Endothelial cell of umbilical vein (primary cell): ENCODE measurements at regions not wholly inside any gene's neighbourhood (a gene's known extent, or its start where the extent isn't known, plus 50 kb on each side); places are given as distances from the start of the nearest gene placed in this dataset.

Experiments
- BruUV-seq: library from RNA; stranded (reverse); fragments of 400-500 nt; replicated peaks from 2 replicates; lab custom pipeline; 2021; lab: Mats Ljungman, UMichigan
- CTCF ChIA-PET: fragments of 300-600, 350-600 bp; sonication (Branson Sonifier 250); formaldehyde crosslinking; loops from one replicate; lab custom pipeline; 2021; ENCODE audit warnings: antibody characterized with exemption, inconsistent platforms; lab: Charles Lee
- POLR2A ChIA-PET: fragments of 300-600, 350-600 bp; sonication (Branson Sonifier 250); formaldehyde crosslinking; loops from one replicate; lab custom pipeline; 2021; ENCODE audit warnings: antibody characterized with exemption, inconsistent platforms; lab: Charles Lee
- DNase-seq: peaks from one replicate; pipeline ENCODE4 v3.0.0-alpha.2; 2011; ENCODE audit warnings: low read depth, low spot score
- FAIRE-seq: peaks from 2 replicates; lab custom pipeline; 2011; peaks lifted over from hg19 to GRCh38; lab: Jason Lieb, UNC
- H2AFZ ChIP-seq: 2 replicates; pipeline ENCODE4 v1.6.0; 2012; ENCODE audit warnings: low read depth, low read length, control low read depth, inconsistent platforms
- H3K27ac ChIP-seq: 2 replicates; pipeline ENCODE4 v1.5.1; 2011; ENCODE audit warnings: low read depth, mild to moderate bottlenecking, control low read depth, low read length, moderate library complexity; ENCODE audit not compliant: insufficient read depth
- H3K27me3 ChIP-seq, 2 experiments: 2 replicates each; pipeline versions ENCODE4 v1.6.0 to v1.6.1; 2011; ENCODE audit warnings: low read length in 2 of 2, mixed read lengths in 1 of 2; ENCODE audit not compliant: control insufficient read depth in 2 of 2, insufficient read depth in 2 of 2
- H3K36me3 ChIP-seq, 2 experiments: 2 replicates in 1 of 2; 3 replicates in 1 of 2; pipeline ENCODE4 v1.5.1; 2011; ENCODE audit warnings: low read length in 2 of 2, mild to moderate bottlenecking in 1 of 2, moderate library complexity in 1 of 2; ENCODE audit not compliant: control insufficient read depth in 2 of 2, insufficient read depth in 2 of 2; ENCODE audit errors: extremely low read depth in 1 of 2
- H3K4me1 ChIP-seq: 3 replicates; pipeline ENCODE4 v1.5.1; 2011; ENCODE audit warnings: mild to moderate bottlenecking, low read length; ENCODE audit not compliant: control insufficient read depth, insufficient read depth; ENCODE audit errors: extremely low read depth
- H3K4me2 ChIP-seq: 2 replicates; pipeline ENCODE4 v1.6.1; 2011; ENCODE audit warnings: low read length, control low read depth, mixed read lengths; ENCODE audit not compliant: insufficient read depth
- H3K4me3 ChIP-seq, 3 experiments: fragments of 200-600 bp in 1 of 3; sonication (generic), shearing (Covaris generic) in 1 of 3; replicated peaks in 1 of 3; 2 replicates each; pipeline ENCODE4 v1.5.1; 2011 to 2016; ENCODE audit warnings: control low read depth in 3 of 3, low read length in 3 of 3, mild to moderate bottlenecking in 2 of 3, inconsistent platforms in 1 of 3, low read depth in 1 of 3, moderate library complexity in 1 of 3; ENCODE audit not compliant: insufficient read depth in 1 of 3
- H3K79me2 ChIP-seq: 2 replicates; pipeline ENCODE4 v1.6.0; 2012; ENCODE audit warnings: low read length, inconsistent platforms; ENCODE audit not compliant: control insufficient read depth, insufficient read depth
- H3K9ac ChIP-seq: replicated peaks from 2 replicates; pipeline ENCODE3; 2011; ENCODE audit warnings: low read length, control low read depth; ENCODE audit not compliant: insufficient read depth; ENCODE audit errors: extremely low read depth
- H3K9me1 ChIP-seq: replicated peaks from 3 replicates; pipeline ENCODE4 v1.6.0; 2011; ENCODE audit warnings: mild to moderate bottlenecking, low read length; ENCODE audit not compliant: control insufficient read depth, insufficient read depth; ENCODE audit errors: extremely low read depth
- H3K9me3 ChIP-seq: replicated peaks from 2 replicates; pipeline ENCODE4 v1.5.1; 2012; ENCODE audit warnings: low read length, inconsistent platforms; ENCODE audit not compliant: control insufficient read depth, insufficient read depth
- H4K20me1 ChIP-seq: replicated peaks from 2 replicates; pipeline ENCODE3; 2011; ENCODE audit warnings: mild to moderate bottlenecking, low read length; ENCODE audit not compliant: control insufficient read depth, insufficient read depth; ENCODE audit errors: extremely low read depth
- CTCF ChIP-seq, 2 donors: IDR thresholded peaks; 1 replicate in 1 of 2; 2 replicates in 1 of 2; pipeline ENCODE4 v1.5.1; 2011; ENCODE audit warnings: low read length in 2 of 2, mild to moderate bottlenecking in 2 of 2, moderate library complexity in 2 of 2, control low read depth in 1 of 2, inconsistent platforms in 1 of 2, low read depth in 1 of 2; ENCODE audit not compliant: insufficient read depth in 1 of 2; ENCODE audit errors: extremely low read depth in 1 of 2
- EZH2 ChIP-seq: IDR thresholded peaks from 2 replicates; pipeline ENCODE4 v1.6.1; 2012; ENCODE audit warnings: borderline replicate concordance, low read depth, mild to moderate bottlenecking, moderate library complexity, low read length, inconsistent platforms; ENCODE audit not compliant: severe bottlenecking
- FOS ChIP-seq: IDR thresholded peaks from 2 replicates; pipeline ENCODE4 v1.6.1; 2011; ENCODE audit warnings: mild to moderate bottlenecking, low read length, moderate library complexity, borderline replicate concordance; ENCODE audit not compliant: insufficient read depth
- GATA2 ChIP-seq: IDR thresholded peaks from 2 replicates; pipeline ENCODE4 v1.7.0; 2011; ENCODE audit warnings: low read depth, mild to moderate bottlenecking, moderate library complexity, mixed read lengths, low read length; ENCODE audit not compliant: insufficient read length, insufficient read depth
- JUN ChIP-seq: IDR thresholded peaks from 2 replicates; pipeline ENCODE4 v1.6.1; 2011; ENCODE audit warnings: borderline replicate concordance, low read depth; ENCODE audit not compliant: insufficient read length, insufficient read depth
- MAX ChIP-seq: IDR thresholded peaks from 2 replicates; pipeline ENCODE4 v1.6.1; 2011; ENCODE audit not compliant: insufficient read depth, insufficient read length
- MYC ChIP-seq: IDR thresholded peaks from one replicate; pipeline ENCODE4 v1.6.1; 2011; ENCODE audit warnings: mild to moderate bottlenecking, low read depth, low read length
- POLR2AphosphoS5 ChIP-seq: IDR thresholded peaks from 2 replicates; pipeline ENCODE4 v1.6.1; 2012; ENCODE audit warnings: low read depth, mild to moderate bottlenecking, control low read depth, low read length, moderate library complexity; ENCODE audit not compliant: insufficient read depth
- dilution Hi-C: fragments of 300-500 bp; cut with MboI; formaldehyde crosslinking; loops from one replicate; pipeline ENCODE4 v1.15.0; 2019; ENCODE audit warnings: low sequenced_read_pairs; ENCODE audit not compliant: extremely low pct_ligation_motif_present
- intact Hi-C: fragments of 100-400 bp; cut with micrococcal nuclease; formaldehyde crosslinking; loops from one replicate; pipeline ENCODE4 v1.10.0; 2022

GRCh38 chr10:104512800-104513199, 128.3 kb upstream of the SORCS3 start:
- Histone ChIP-seq H3K9me1 (no peaks in the 10 kb centered on the region), H2AFZ (no peak overlapping the region), H3K36me3 (no peaks in the 10 kb centered on the region), H3K4me3 (no peak overlapping the region), H3K27ac (no peak overlapping the region), H3K4me1 (no peaks in the 10 kb centered on the region), H3K27me3 (no peaks in the 10 kb centered on the region), H3K4me2 (no peak overlapping the region), H3K9ac (no peak overlapping the region), H4K20me1 (no peaks in the 10 kb centered on the region), H3K9me3 (no peaks in the 10 kb centered on the region), H3K79me2 (no peaks in the 10 kb centered on the region)
- intact Hi-C loops (no loop called here), dilution Hi-C loops (no loop called here)
- TF ChIP-seq MYC (no peak), POLR2AphosphoS5 (no peak), EZH2 (no peak), JUN (no peak), FOS (no peak), CTCF (IDR thresholded peaks at IDR 0.05; ENCODE audit: extremely low read depth in 1 of 2, insufficient read depth in 1 of 2, low read depth in 1 of 2, low read length in 2 of 2) (no peak), GATA2 (no peak), MAX (no peak)
- DNase-seq (no peak), FAIRE-seq (no peak)
- CTCF ChIA-PET, result no interaction called here
- POLR2A ChIA-PET, result no interaction called here
- BruUV-seq, result no TSS peak
